ENCODE measurements at regions not wholly inside any gene's neighbourhood (a gene's known extent, or its start where the extent isn't known, plus 50 kb on each side); places are given as distances from the start of the nearest gene placed in this dataset.

DNA sequence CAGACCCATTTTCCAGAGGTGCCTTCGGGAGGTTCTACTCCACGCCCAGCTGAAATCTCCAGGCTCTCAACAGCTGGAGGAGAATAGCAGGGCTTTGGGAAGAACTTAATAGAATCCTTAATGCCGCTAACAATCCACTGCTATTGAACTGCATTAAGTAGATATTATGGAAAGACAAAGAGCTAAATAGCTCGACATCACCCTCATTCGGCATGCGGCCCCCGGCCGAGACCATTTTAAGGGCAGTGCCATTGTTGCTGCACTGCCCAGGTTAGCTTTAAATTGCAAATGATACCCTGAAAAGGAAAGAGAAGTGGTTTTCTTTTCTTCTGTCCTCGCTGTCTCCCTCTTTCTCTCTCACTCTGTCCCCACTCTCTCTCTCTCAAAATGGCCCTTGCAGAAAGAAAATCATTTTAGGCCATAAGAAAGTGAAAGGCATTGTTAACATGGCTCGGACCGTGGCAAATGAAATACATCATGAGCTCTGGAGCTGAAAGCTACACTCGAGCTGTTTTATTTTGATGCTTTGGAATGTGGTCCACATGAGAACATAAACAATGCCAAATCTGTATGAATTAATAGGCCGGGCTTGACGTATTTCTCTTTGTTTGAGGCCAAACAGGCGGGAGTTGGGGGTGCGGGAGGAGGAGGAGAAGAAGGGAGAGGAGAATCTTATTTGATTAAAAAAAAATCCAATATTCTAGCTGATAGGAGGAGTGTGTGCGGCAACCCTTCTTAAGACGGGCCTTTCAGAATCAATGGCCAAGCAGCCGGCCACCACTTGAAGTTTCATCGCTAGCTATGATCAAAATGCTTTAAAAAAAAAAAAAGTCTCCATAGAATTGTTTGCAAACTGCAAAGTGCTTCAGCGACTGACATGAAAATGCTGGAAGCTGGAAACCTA lies 298.8 kb upstream of the IRX3 start:
- TF ChIP-seq, protein P1, sequence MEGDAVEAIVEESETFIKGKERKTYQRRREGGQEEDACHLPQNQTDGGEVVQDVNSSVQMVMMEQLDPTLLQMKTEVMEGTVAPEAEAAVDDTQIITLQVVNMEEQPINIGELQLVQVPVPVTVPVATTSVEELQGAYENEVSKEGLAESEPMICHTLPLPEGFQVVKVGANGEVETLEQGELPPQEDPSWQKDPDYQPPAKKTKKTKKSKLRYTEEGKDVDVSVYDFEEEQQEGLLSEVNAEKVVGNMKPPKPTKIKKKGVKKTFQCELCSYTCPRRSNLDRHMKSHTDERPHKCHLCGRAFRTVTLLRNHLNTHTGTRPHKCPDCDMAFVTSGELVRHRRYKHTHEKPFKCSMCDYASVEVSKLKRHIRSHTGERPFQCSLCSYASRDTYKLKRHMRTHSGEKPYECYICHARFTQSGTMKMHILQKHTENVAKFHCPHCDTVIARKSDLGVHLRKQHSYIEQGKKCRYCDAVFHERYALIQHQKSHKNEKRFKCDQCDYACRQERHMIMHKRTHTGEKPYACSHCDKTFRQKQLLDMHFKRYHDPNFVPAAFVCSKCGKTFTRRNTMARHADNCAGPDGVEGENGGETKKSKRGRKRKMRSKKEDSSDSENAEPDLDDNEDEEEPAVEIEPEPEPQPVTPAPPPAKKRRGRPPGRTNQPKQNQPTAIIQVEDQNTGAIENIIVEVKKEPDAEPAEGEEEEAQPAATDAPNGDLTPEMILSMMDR (IDR thresholded peaks at IDR 0.05): no peak
- POLR2A ChIA-PET: no interaction called here
- CTCF ChIA-PET: no interaction called here
- intact Hi-C loops (cut with micrococcal nuclease): no loop called here
- Mint-ChIP-seq H3K4me1 (no peaks in the 10 kb centered on the region), H3K36me3 (ENCODE audit: low read depth) (no peaks in the 10 kb centered on the region), H3K27me3 (peaks cover 3% of the 10 kb centered on the region), H3K9me3 (no peaks in the 10 kb centered on the region), H3K27ac (no peak overlapping the region), H3K4me3 (no peak overlapping the region)
- ATAC-seq (ENCODE audit: low read depth) (no peak), DNase-seq (no peak)

DNA sequence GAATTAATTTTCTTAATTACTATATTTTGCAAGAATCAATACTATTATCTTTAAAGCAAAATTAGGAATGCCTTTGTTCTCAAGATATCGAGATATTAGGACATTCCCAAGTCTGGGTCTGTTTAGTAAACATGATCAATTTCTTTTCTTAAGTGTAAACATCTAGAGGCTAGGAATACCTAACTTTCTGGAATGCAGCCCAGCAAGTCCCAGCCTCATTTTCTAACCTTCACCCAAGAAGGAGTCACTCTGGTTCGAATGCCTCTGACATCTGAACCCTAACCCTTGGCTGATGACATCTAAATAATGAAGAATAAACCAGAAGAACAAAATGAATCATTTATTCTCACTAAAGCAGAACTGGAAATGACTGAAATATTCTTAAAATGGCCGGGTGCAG lies 297.5 kb upstream of the IRX3 start:
- Mint-ChIP-seq H3K36me3 (ENCODE audit: low read depth) (no peaks in the 10 kb centered on the region), H3K4me3 (no peak overlapping the region), H3K27ac (no peak overlapping the region), H3K27me3 (peaks cover 3% of the 10 kb centered on the region), H3K4me1 (no peaks in the 10 kb centered on the region), H3K9me3 (no peaks in the 10 kb centered on the region)
- TF ChIP-seq, protein P1 (IDR thresholded peaks at IDR 0.05): no peak
- ChIA-PET POLR2A (no interaction called here), CTCF (no interaction called here)
- no peak for DNase-seq
- intact Hi-C loops (cut with micrococcal nuclease): no loop called here
- no peak for ATAC-seq (ENCODE audit: low read depth)

DNA sequence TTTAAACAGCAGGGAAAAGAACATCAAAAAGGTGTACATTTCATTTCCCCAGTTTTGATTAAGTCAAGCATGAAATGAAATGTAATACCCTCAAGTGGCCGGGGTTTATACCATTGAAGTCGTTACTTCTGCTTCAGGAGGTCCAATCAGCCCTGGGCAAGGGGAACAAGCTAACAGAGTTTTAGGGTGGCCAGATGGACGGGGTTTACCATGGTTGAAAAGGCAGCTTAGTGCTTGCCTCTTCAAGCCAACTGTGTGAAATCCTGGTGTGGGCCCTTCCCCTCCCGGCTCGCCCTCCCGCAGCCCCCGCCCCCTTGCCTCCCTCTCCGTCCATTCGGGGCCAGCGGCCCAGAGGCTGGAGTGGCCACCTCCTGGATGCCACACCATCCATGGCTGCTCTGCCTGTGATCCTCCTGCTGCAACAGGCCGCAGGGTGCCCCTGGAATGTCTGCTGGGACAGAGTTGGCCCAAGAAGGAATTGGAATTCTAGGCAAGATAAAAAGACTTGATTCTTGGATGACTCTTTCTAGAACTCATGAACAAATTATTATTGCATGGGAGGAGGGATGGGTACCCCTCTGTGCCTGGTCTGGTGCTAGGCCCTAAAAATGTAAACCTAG lies 296.2 kb upstream of the IRX3 start:
- peaks cover 3% of the 10 kb centered on the region for H3K9me3 Mint-ChIP-seq
- H3K27ac Mint-ChIP-seq: no peak overlapping the region
- TF ChIP-seq, protein P1 (IDR thresholded peaks at IDR 0.05): no peak
- H3K27me3 Mint-ChIP-seq: peaks cover 11% of the 10 kb centered on the region
- no peak overlapping the region for H3K4me3 Mint-ChIP-seq
- ATAC-seq (ENCODE audit: low read depth) (no peak), DNase-seq (no peak)
- ChIA-PET CTCF (no interaction called here), POLR2A (no interaction called here)
- H3K4me1 Mint-ChIP-seq: no peaks in the 10 kb centered on the region
- intact Hi-C loops (cut with micrococcal nuclease): no loop called here
- H3K36me3 Mint-ChIP-seq (ENCODE audit: low read depth): no peaks in the 10 kb centered on the region

DNA sequence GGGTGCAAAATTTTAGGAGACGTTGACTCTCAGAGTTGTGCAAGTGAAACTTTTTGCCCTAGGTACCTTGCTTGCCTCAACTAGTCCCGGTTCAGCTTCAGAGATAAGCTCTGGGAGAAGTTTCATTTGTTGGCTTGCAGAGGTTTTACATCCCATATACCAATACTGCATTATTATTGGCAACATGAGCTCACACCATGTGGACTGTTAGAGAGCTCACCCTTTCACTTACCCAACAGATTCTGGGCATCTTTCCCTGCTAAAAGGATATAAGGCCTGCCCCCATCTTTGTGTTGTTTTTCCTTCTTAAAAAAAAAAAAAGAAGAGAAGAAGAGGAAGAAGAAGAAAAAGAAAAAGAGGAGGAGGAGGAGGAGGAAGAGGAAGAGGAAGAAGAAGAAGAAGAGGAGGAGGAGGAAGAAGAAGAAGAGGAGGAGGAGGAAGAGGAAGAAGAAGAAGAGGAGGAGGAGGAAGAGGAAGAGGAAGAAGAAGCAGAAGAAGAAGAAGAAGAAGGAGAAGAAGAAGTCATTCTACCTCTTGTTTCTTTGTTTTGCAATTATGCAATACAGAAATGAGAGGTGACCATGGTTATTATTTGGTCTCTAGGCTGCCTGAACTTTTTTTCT lies 292.6 kb upstream of the IRX3 start:
- Mint-ChIP-seq H3K9me3 (peaks cover 3% of the 10 kb centered on the region), H3K27me3 (peaks cover 20% of the 10 kb centered on the region), H3K36me3 (ENCODE audit: low read depth) (no peaks in the 10 kb centered on the region), H3K4me1 (no peaks in the 10 kb centered on the region), H3K4me3 (no peak overlapping the region), H3K27ac (no peak overlapping the region)
- DNase-seq: no peak
- TF ChIP-seq, protein P1 (IDR thresholded peaks at IDR 0.05): no peak
- intact Hi-C loops (cut with micrococcal nuclease): no loop called here
- ChIA-PET POLR2A (no interaction called here), CTCF (no interaction called here)
- ATAC-seq (ENCODE audit: low read depth): no peak

DNA sequence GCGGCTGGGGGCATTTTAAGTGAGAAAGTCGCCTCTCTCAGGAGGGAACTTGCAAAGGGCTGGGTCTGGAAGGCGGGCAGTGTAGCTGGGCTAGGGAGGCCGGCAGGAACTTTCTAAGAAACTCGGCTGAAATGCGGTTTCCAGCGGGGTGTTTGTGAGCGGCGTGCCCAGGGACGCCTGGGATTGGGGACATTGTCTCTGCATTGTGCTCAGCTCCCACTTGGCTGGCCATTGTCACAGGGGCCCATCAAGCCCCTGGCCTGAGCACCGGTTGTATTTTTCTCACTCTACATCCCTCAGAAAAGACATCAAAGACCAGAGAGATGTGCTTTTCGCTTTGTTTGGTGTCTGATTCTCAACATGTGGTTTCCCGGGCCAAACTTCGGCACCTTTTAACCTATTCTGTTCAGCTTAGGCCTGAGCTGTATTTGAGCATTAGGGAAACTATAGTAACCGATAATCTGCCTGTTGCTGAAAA lies 291.1 kb upstream of the IRX3 start:
- POLR2A ChIA-PET: no interaction called here
- intact Hi-C loops (cut with micrococcal nuclease): no loop called here
- H3K27ac Mint-ChIP-seq: no peak overlapping the region
- H3K9me3 Mint-ChIP-seq: peaks cover 3% of the 10 kb centered on the region
- no peaks in the 10 kb centered on the region for H3K36me3 Mint-ChIP-seq (ENCODE audit: low read depth)
- DNase-seq (no peak), ATAC-seq (ENCODE audit: low read depth) (no peak)
- H3K4me1 Mint-ChIP-seq: no peaks in the 10 kb centered on the region
- CTCF ChIA-PET: no interaction called here
- H3K4me3 Mint-ChIP-seq: no peak overlapping the region
- TF ChIP-seq, protein P1 (IDR thresholded peaks at IDR 0.05): no peak
- peaks cover 20% of the 10 kb centered on the region for H3K27me3 Mint-ChIP-seq

All from activated B cell treated with CpG ODN at 0.5 μM for 24 hours (primary cell).